MM.1S (cell line): ENCODE measurements at regions not wholly inside any gene's neighbourhood (a gene's known extent, or its start where the extent isn't known, plus 50 kb on each side); places are given as distances from the start of the nearest gene placed in this dataset.

Experiments used
- DNase-seq: peaks from one replicate; pipeline ENCODE4 v3.0.0-alpha.2; 2015
- H2AFZ ChIP-seq: fragments of 300-600 bp; sonication (generic); 2 replicates; pipeline ENCODE4 v1.6.0; 2016; ENCODE audit warnings: antibody characterized with exemption, low read length
- H3F3A ChIP-seq: fragments of 300-600 bp; sonication (generic); 2 replicates; pipeline ENCODE4 v1.6.1; 2016; ENCODE audit warnings: mild to moderate bottlenecking, antibody characterized with exemption, low read length, moderate library complexity, mixed read lengths; ENCODE audit not compliant: insufficient read depth
- H3K27ac ChIP-seq: fragments of 300-600 bp; sonication (generic); 2 replicates; pipeline ENCODE4 v1.5.1; 2016; ENCODE audit warnings: mild to moderate bottlenecking, low read length
- H3K27me3 ChIP-seq: fragments of 300-600 bp; sonication (generic); replicated peaks from 2 replicates; pipeline ENCODE4 v1.6.0; 2016; ENCODE audit warnings: low read length; ENCODE audit not compliant: insufficient read depth
- H3K36me3 ChIP-seq: fragments of 300-600 bp; sonication (generic); replicated peaks from 2 replicates; pipeline ENCODE4 v1.6.1; 2016; ENCODE audit warnings: mild to moderate bottlenecking, low read length, mixed read lengths; ENCODE audit not compliant: insufficient read depth
- H3K4me1 ChIP-seq: fragments of 300-600 bp; sonication (generic); 2 replicates; pipeline ENCODE4 v1.6.1; 2016; ENCODE audit warnings: low read length, mixed read lengths
- H3K4me2 ChIP-seq: fragments of 300-600 bp; sonication (generic); 2 replicates; pipeline ENCODE4 v1.6.0; 2016; ENCODE audit warnings: low read depth, low read length
- H3K4me3 ChIP-seq: fragments of 300-600 bp; sonication (generic); 2 replicates; pipeline ENCODE4 v1.5.1; 2016; ENCODE audit warnings: low read length, mixed read lengths
- H3K79me2 ChIP-seq: fragments of 300-600 bp; sonication (generic); 2 replicates; pipeline ENCODE4 v1.6.1; 2016; ENCODE audit warnings: mixed run types, low read length, mixed read lengths
- H3K9ac ChIP-seq: fragments of 300-600 bp; sonication (generic); 2 replicates; pipeline ENCODE4 v1.6.1; 2016; ENCODE audit warnings: low read length, mixed read lengths
- H3K9me2 ChIP-seq: fragments of 300-600 bp; sonication (generic); replicated peaks from 2 replicates; pipeline ENCODE4 v1.6.1; 2016; ENCODE audit warnings: mild to moderate bottlenecking, low read length, mixed read lengths; ENCODE audit not compliant: insufficient read depth
- H3K9me3 ChIP-seq: fragments of 300-600 bp; sonication (generic); replicated peaks from 2 replicates; pipeline ENCODE4 v1.6.1; 2016; ENCODE audit warnings: mild to moderate bottlenecking, low read length, mixed read lengths; ENCODE audit not compliant: insufficient read depth
- H4K20me1 ChIP-seq: fragments of 300-600 bp; sonication (generic); 2 replicates; pipeline ENCODE4 v1.6.1; 2016; ENCODE audit warnings: mild to moderate bottlenecking, low read length, moderate library complexity, mixed read lengths; ENCODE audit not compliant: insufficient read depth
- EZH2 ChIP-seq: fragments of 300-600 bp; sonication (generic); optimal IDR thresholded peaks from 2 replicates; pipeline ENCODE3; 2017; ENCODE audit warnings: low read depth, mild to moderate bottlenecking, antibody characterized with exemption, low read length, mixed read lengths
- EZH2phosphoT487 ChIP-seq: fragments of 300-600 bp; sonication (generic); IDR thresholded peaks from 2 replicates; pipeline ENCODE4 v1.6.1; 2018; ENCODE audit warnings: antibody characterized with exemption, low read length
- TF ChIP-seq, protein P1 (sequence below): fragments of 300-600 bp; sonication (generic); IDR thresholded peaks from 2 replicates; pipeline ENCODE4 v1.5.1; 2016; ENCODE audit warnings: antibody characterized with exemption, low read length, mixed read lengths

DNA sequence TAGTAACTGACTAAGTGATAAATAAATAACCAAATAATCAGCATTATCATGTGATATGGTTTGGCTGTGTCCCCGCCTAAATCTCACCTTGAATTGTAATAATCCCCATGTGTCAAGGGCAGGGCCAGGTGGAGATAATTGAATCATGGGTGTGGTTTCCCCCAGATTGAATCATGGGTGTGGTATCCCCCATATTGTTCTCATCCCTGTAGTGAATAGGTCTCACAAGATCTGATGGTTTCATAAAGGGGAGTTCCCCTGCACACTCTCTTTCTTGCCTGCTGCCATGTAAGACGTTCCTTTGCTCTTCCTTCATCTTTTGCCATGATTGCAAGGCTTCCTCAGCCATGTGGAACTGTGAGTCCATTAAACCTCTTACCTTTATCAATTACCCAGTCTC, 72.1 kb upstream of the NRP1 start:
- no peak for TF ChIP-seq EZH2
- Histone ChIP-seq H3K9ac (no peak overlapping the region), H3K9me3 (no peaks in the 10 kb centered on the region), H3K36me3 (no peaks in the 10 kb centered on the region), H3K27me3 (no peaks in the 10 kb centered on the region), H2AFZ (no peak overlapping the region), H3K4me1 (no peaks in the 10 kb centered on the region), H3K4me2 (no peak overlapping the region), H3K27ac (no peak overlapping the region), H3K9me2 (no peaks in the 10 kb centered on the region), H3K79me2 (no peaks in the 10 kb centered on the region), H3K4me3 (no peak overlapping the region), H4K20me1 (no peaks in the 10 kb centered on the region), H3F3A (no peaks in the 10 kb centered on the region)
- DNase-seq = no peak

DNA sequence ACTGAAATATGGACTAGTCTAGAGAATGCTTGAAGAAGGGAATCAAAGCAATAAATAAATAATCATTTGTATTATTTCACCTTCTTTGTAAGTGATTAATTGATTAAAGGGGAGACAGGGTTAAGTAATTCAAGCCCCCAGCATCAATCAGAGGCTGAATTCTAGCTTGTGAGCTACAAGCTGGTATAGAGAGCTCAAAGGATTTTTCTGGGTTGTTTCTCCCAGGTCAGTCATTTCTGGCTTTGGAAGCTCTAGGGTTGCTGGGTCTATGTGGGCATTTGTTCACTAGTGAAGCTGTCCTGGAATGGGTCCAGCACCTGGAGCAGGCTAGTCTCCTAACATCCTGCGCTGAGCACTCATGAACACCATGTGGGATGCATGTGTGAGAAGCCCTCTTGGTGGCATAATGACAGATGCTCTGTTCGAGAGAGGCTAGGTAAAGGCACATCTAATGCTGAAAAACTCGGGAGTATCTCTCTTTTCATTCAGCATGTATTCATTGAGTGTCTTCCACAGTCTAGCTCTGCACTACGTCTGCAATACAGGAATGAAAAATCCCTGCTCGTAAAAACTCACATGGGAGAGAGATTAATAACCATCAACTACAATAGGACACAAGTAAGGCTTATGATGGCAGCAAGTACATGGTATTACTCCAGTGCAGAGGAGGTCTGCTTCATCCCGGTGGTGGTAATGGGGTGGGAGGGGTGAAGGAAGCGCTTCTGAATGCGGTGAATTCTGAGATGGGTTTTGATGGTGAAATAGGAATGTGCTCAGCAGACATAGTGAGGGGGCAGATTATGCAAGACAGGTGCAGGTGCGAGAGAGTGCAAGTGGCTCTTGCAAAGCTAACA, 68.0 kb upstream of the NRP1 start:
- Histone ChIP-seq H4K20me1 (no peaks in the 10 kb centered on the region), H3K27me3 (no peaks in the 10 kb centered on the region), H3F3A (no peaks in the 10 kb centered on the region), H3K4me1 (no peaks in the 10 kb centered on the region), H3K4me3 (no peak overlapping the region), H3K79me2 (no peaks in the 10 kb centered on the region), H3K9ac (no peak overlapping the region), H3K9me3 (no peaks in the 10 kb centered on the region), H3K27ac (no peak overlapping the region), H3K36me3 (no peaks in the 10 kb centered on the region), H3K9me2 (no peaks in the 10 kb centered on the region), H2AFZ (no peak overlapping the region), H3K4me2 (no peak overlapping the region)
- TF ChIP-seq, protein P1, sequence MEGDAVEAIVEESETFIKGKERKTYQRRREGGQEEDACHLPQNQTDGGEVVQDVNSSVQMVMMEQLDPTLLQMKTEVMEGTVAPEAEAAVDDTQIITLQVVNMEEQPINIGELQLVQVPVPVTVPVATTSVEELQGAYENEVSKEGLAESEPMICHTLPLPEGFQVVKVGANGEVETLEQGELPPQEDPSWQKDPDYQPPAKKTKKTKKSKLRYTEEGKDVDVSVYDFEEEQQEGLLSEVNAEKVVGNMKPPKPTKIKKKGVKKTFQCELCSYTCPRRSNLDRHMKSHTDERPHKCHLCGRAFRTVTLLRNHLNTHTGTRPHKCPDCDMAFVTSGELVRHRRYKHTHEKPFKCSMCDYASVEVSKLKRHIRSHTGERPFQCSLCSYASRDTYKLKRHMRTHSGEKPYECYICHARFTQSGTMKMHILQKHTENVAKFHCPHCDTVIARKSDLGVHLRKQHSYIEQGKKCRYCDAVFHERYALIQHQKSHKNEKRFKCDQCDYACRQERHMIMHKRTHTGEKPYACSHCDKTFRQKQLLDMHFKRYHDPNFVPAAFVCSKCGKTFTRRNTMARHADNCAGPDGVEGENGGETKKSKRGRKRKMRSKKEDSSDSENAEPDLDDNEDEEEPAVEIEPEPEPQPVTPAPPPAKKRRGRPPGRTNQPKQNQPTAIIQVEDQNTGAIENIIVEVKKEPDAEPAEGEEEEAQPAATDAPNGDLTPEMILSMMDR = no peak
- TF ChIP-seq EZH2 = no peak
- TF ChIP-seq EZH2phosphoT487 = no peak
- DNase-seq = no peak

DNA sequence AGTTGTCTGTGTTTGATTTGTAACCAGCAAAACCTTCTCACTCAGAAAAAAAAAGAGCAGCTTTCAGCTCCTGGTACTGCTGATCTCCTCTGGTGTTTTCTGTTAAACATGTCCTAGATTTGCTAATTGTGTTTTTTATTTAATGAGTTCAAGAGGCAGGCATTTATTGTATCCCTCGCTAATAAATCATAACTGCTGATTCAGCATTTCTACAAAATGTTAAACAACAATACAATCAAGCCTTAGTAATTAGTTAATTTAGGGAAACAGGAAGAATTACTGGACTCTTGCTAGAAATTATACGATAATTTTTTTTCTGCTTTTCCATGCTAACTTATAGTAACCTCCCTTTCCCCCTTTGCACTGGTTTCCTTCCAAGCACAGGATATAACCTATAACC, 66.8 kb upstream of the NRP1 start:
- Histone ChIP-seq H3K36me3 (no peaks in the 10 kb centered on the region), H3K4me1 (no peaks in the 10 kb centered on the region)

More for the DNA sequence above, 66.8 kb upstream of the NRP1 start:
- Histone ChIP-seq H3F3A (no peaks in the 10 kb centered on the region), H4K20me1 (no peaks in the 10 kb centered on the region), H2AFZ (no peak overlapping the region), H3K27me3 (no peaks in the 10 kb centered on the region), H3K27ac (no peak overlapping the region), H3K79me2 (no peaks in the 10 kb centered on the region), H3K4me3 (no peak overlapping the region), H3K9me3 (no peaks in the 10 kb centered on the region), H3K9ac (no peak overlapping the region), H3K4me2 (no peak overlapping the region), H3K9me2 (no peaks in the 10 kb centered on the region)
- TF ChIP-seq EZH2phosphoT487 (no peak), EZH2 (no peak)
- TF ChIP-seq, protein P1 = no peak
- DNase-seq = no peak
